Endothelial cell of umbilical vein (primary cell): ENCODE measurements at regions not wholly inside any gene's neighbourhood (a gene's known extent, or its start where the extent isn't known, plus 50 kb on each side); places are given as distances from the start of the nearest gene placed in this dataset.

Source experiments
- CTCF ChIP-seq, 2 donors: IDR thresholded peaks; 1 replicate in 1 of 2; 2 replicates in 1 of 2; pipeline ENCODE4 v1.5.1; 2011; ENCODE audit warnings: low read length in 2 of 2, mild to moderate bottlenecking in 2 of 2, moderate library complexity in 2 of 2, control low read depth in 1 of 2, inconsistent platforms in 1 of 2, low read depth in 1 of 2; ENCODE audit not compliant: insufficient read depth in 1 of 2; ENCODE audit errors: extremely low read depth in 1 of 2
- EZH2 ChIP-seq: IDR thresholded peaks from 2 replicates; pipeline ENCODE4 v1.6.1; 2012; ENCODE audit warnings: borderline replicate concordance, low read depth, mild to moderate bottlenecking, moderate library complexity, low read length, inconsistent platforms; ENCODE audit not compliant: severe bottlenecking
- JUN ChIP-seq: IDR thresholded peaks from 2 replicates; pipeline ENCODE4 v1.6.1; 2011; ENCODE audit warnings: borderline replicate concordance, low read depth; ENCODE audit not compliant: insufficient read length, insufficient read depth
- MYC ChIP-seq: IDR thresholded peaks from one replicate; pipeline ENCODE4 v1.6.1; 2011; ENCODE audit warnings: mild to moderate bottlenecking, low read depth, low read length
- POLR2A ChIP-seq: IDR thresholded peaks from 2 replicates; pipeline ENCODE4 v1.6.1; 2012; ENCODE audit warnings: low read depth, mild to moderate bottlenecking, control low read depth, low read length
- POLR2AphosphoS5 ChIP-seq: IDR thresholded peaks from 2 replicates; pipeline ENCODE4 v1.6.1; 2012; ENCODE audit warnings: low read depth, mild to moderate bottlenecking, control low read depth, low read length, moderate library complexity; ENCODE audit not compliant: insufficient read depth

- TF ChIP-seq CTCF (IDR thresholded peaks at IDR 0.05; ENCODE audit: extremely low read depth in 1 of 2, insufficient read depth in 1 of 2, low read depth in 1 of 2, low read length in 2 of 2) = no peak
- no peak for TF ChIP-seq POLR2A
- no peak for TF ChIP-seq MYC
- TF ChIP-seq EZH2 = no peak
- no peak for TF ChIP-seq JUN
- TF ChIP-seq POLR2AphosphoS5 = no peak
These were observed 70.4 kb upstream of the ST6GAL2 start for GRCh38 chr2:106956416-106956815.
